Fibroblast of lung (primary cell): ENCODE measurements at regions not wholly inside any gene's neighbourhood (a gene's known extent, or its start where the extent isn't known, plus 50 kb on each side); places are given as distances from the start of the nearest gene placed in this dataset.
A peak's percentile ranks its signal among the peaks of the same experiment; 100 is the strongest.

Experiments
- DNase-seq, 2 donors: peaks; one replicate each; pipeline versions ENCODE4 v3.0.0 to v3.0.0-alpha.2; 2010; ENCODE audit warnings: low read depth in 2 of 2
- H2AFZ ChIP-seq: 2 replicates; pipeline ENCODE4 v1.5.1; 2012; ENCODE audit warnings: low read length, control low read depth, inconsistent platforms
- H3K27ac ChIP-seq: 2 replicates; pipeline ENCODE4 v1.5.1; 2011; ENCODE audit warnings: low read length, control low read depth; ENCODE audit not compliant: insufficient read depth
- H3K27me3 ChIP-seq: 2 replicates; pipeline ENCODE4 v1.5.1; 2011; ENCODE audit warnings: mild to moderate bottlenecking, low read length; ENCODE audit not compliant: control insufficient read depth, insufficient read depth
- H3K36me3 ChIP-seq: 2 replicates; pipeline ENCODE4 v1.5.1; 2011; ENCODE audit warnings: low read length; ENCODE audit not compliant: control insufficient read depth, insufficient read depth
- H3K4me1 ChIP-seq: 2 replicates; pipeline ENCODE4 v1.5.1; 2011; ENCODE audit warnings: low read length; ENCODE audit not compliant: control insufficient read depth, insufficient read depth; ENCODE audit errors: extremely low read depth
- H3K4me2 ChIP-seq: 2 replicates; pipeline ENCODE4 v1.5.1; 2011; ENCODE audit warnings: low read length, control low read depth; ENCODE audit not compliant: insufficient read depth; ENCODE audit errors: extremely low read depth
- H3K4me3 ChIP-seq, 4 experiments: fragments of 200-600 bp in 1 of 4; sonication (generic) in 1 of 4; replicated peaks in 1 of 4; 2 replicates each; pipeline ENCODE4 v1.5.1; 2011 to 2016; ENCODE audit warnings: low read length in 4 of 4, low read depth in 3 of 4, mild to moderate bottlenecking in 3 of 4, control low read depth in 2 of 4, inconsistent platforms in 1 of 4, mixed read lengths in 1 of 4; ENCODE audit not compliant: insufficient read depth in 1 of 4; ENCODE audit errors: control extremely low read depth in 1 of 4
- H3K79me2 ChIP-seq: 2 replicates; pipeline ENCODE4 v1.5.1; 2012; ENCODE audit warnings: mild to moderate bottlenecking, low read length, inconsistent platforms; ENCODE audit not compliant: control insufficient read depth, insufficient read depth
- H3K9ac ChIP-seq: 2 replicates; pipeline ENCODE4 v1.5.1; 2011; ENCODE audit warnings: mild to moderate bottlenecking, low read length, control low read depth; ENCODE audit not compliant: insufficient read depth
- H3K9me3 ChIP-seq: 2 replicates; pipeline ENCODE4 v1.5.1; 2012; ENCODE audit warnings: low read depth, low read length; ENCODE audit not compliant: control insufficient read depth, insufficient read depth
- H4K20me1 ChIP-seq: 2 replicates; pipeline ENCODE4 v1.5.1; 2011; ENCODE audit warnings: low read length; ENCODE audit not compliant: control insufficient read depth, insufficient read depth; ENCODE audit errors: extremely low read depth
- EZH2 ChIP-seq: IDR thresholded peaks from 2 replicates; pipeline ENCODE4 v1.5.1; 2012; ENCODE audit warnings: low read length, control low read depth, mild to moderate bottlenecking; ENCODE audit errors: missing control alignments
- TF ChIP-seq, protein P1 (sequence below), 2 donors: IDR thresholded peaks in 1 of 2; conservative IDR thresholded peaks in 1 of 2; 1 replicate in 1 of 2; 2 replicates in 1 of 2; pipeline ENCODE4 v1.5.1; 2011 to 2012; ENCODE audit warnings: low read length in 2 of 2, control low read depth in 1 of 2, inconsistent platforms in 1 of 2, low read depth in 1 of 2, mild to moderate bottlenecking in 1 of 2

DNA sequence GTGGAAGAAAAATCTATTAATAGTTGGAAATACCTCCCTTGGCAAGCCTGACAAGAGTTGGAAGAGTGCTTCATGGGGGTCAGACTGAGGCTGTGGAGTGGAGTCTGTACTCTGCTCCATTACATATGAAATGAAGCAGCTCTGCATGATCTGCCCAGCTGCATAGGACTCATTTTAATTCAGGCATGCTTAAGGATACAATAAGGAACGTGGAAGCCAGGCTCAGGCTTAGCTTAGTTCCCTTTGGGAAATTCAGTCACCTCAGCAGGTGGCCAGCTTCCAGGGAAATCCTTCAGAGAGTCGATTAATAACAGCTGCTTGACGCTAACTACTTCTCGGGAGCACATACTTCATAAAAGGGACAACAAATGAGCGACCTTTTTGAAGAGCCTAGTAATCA lies 1672.9 kb upstream of the WWC1 start:
- no peak for DNase-seq
- Histone ChIP-seq H3K27ac (no peak overlapping the region), H3K4me3 (no peak overlapping the region), H4K20me1 (no peaks in the 10 kb centered on the region), H3K9ac (no peak overlapping the region), H3K9me3 (no peaks in the 10 kb centered on the region), H2AFZ (no peak overlapping the region), H3K4me1 (no peaks in the 10 kb centered on the region), H3K27me3 (no peaks in the 10 kb centered on the region), H3K79me2 (no peaks in the 10 kb centered on the region), H3K4me2 (no peak overlapping the region), H3K36me3 (no peaks in the 10 kb centered on the region)
- TF ChIP-seq, protein P1, sequence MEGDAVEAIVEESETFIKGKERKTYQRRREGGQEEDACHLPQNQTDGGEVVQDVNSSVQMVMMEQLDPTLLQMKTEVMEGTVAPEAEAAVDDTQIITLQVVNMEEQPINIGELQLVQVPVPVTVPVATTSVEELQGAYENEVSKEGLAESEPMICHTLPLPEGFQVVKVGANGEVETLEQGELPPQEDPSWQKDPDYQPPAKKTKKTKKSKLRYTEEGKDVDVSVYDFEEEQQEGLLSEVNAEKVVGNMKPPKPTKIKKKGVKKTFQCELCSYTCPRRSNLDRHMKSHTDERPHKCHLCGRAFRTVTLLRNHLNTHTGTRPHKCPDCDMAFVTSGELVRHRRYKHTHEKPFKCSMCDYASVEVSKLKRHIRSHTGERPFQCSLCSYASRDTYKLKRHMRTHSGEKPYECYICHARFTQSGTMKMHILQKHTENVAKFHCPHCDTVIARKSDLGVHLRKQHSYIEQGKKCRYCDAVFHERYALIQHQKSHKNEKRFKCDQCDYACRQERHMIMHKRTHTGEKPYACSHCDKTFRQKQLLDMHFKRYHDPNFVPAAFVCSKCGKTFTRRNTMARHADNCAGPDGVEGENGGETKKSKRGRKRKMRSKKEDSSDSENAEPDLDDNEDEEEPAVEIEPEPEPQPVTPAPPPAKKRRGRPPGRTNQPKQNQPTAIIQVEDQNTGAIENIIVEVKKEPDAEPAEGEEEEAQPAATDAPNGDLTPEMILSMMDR (conservative IDR thresholded peaks at IDR 0.05 in 1 of 2, IDR thresholded peaks at IDR 0.05 in 1 of 2; ENCODE audit: low read depth in 1 of 2, low read length in 2 of 2) = no peak
- TF ChIP-seq EZH2 = no peak

DNA sequence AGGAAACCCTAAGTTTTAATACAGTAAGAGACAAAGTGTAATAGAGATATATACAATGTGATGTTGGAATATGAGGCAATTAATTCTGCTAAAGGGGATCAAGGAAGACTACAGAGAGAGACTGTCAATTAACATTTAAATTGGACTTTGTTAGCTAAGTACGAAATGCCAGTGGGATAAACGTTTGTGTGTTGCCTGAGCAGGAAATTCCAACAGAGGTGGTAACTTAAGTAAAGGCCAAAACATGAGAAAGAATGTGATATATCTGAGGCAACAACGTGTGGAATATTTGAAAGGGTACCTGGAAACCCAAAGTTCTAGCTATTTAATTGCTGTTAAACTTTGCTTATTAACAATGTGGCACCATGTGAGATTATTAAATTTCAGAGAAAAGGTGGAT lies 1666.9 kb upstream of the WWC1 start:
- no peaks in the 10 kb centered on the region for H3K9me3 ChIP-seq
- no peak overlapping the region for H3K27ac ChIP-seq
- peak in 1 of 2 donors; percentile 19 for DNase-seq
- H3K9ac ChIP-seq = no peak overlapping the region
- H3K4me3 ChIP-seq = no peak overlapping the region
- H3K4me1 ChIP-seq = no peaks in the 10 kb centered on the region
- H3K27me3 ChIP-seq = no peaks in the 10 kb centered on the region
- H3K4me2 ChIP-seq = no peak overlapping the region
- no peaks in the 10 kb centered on the region for H3K79me2 ChIP-seq
- H2AFZ ChIP-seq = no peak overlapping the region
- TF ChIP-seq, protein P1 (conservative IDR thresholded peaks at IDR 0.05 in 1 of 2, IDR thresholded peaks at IDR 0.05 in 1 of 2; ENCODE audit: low read depth in 1 of 2, low read length in 2 of 2) = no peak
- no peak for TF ChIP-seq EZH2
- H3K36me3 ChIP-seq = no peaks in the 10 kb centered on the region
- H4K20me1 ChIP-seq = no peaks in the 10 kb centered on the region

DNA sequence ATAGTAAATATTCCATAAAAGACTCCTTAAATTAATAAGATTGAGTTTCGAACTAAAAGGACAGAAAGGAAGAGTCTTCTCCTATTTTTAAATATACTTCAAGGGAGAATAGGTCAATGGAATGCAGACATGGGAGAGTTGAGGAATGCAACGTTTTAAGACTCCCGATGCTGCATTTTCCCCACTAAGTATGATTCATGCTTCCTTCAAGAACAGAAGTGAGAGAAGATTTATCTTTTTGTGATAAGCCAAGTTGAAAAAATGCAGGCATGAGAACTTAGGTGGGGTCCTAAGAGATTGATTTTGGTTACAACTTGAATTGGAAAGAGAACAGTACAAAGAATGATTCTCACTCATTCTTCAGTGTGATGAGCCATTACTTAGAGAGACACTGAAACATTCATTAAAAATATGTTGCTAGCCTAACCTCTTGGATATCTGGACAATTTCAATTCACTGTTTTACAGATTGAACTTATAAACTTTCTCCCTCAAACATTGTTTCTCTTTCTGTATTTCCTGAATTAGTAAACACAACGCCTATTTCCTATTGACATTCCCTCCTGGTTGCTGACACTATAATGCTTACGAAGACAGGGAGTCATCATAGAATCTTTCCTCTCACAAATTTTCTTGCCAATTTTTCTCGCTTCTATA lies 1666.1 kb upstream of the WWC1 start:
- Histone ChIP-seq H3K9me3 (no peaks in the 10 kb centered on the region), H3K9ac (no peak overlapping the region), H2AFZ (no peak overlapping the region), H3K36me3 (no peaks in the 10 kb centered on the region), H3K4me3 (no peak overlapping the region), H3K79me2 (no peaks in the 10 kb centered on the region), H3K27ac (no peak overlapping the region), H3K4me1 (no peaks in the 10 kb centered on the region), H4K20me1 (no peaks in the 10 kb centered on the region), H3K4me2 (no peak overlapping the region), H3K27me3 (no peaks in the 10 kb centered on the region)
- TF ChIP-seq, protein P1 (conservative IDR thresholded peaks at IDR 0.05 in 1 of 2, IDR thresholded peaks at IDR 0.05 in 1 of 2; ENCODE audit: low read depth in 1 of 2, low read length in 2 of 2) = no peak
- no peak for TF ChIP-seq EZH2
- peak in 1 of 2 donors; percentile 58 for DNase-seq
